ENCODE measurements at regions not wholly inside any gene's neighbourhood (a gene's known extent, or its start where the extent isn't known, plus 50 kb on each side); places are given as distances from the start of the nearest gene placed in this dataset.
A peak's percentile ranks its signal among the peaks of the same experiment; 100 is the strongest.

DNA sequence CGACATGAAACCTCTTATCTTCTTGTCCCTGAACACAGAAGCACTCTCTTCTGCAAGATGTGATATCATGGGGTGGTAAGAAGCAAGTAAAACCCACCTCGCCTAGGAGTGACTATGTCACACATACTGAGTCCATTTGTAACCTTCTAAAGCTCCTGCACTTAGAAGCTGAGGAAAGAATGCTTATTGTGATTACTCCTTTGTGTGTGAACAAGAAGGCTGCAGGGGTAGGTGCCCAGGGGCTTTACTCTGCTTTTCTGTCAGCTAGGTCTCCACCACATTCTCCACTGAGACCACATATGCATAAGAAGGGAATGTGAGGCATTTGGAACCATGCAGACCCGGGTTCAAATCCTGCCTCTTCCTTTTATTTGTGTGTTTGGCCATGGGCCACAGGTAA lies 144.3 kb downstream of the DMRTA2 start:
- no peak for TF ChIP-seq CTCF (IDR thresholded peaks at IDR 0.05)
- DNase-seq, result no peak
- no peak overlapping the region for H3K4me3 ChIP-seq

GRCh38 chr1:50278410-50278809 lies 144.8 kb downstream of the DMRTA2 start:
- H3K9me3 ChIP-seq, result no peaks in the 10 kb centered on the region
- TF ChIP-seq CTCF (IDR thresholded peaks at IDR 0.05), result no peak
- no peak for DNase-seq
- no peaks in the 10 kb centered on the region for H3K4me1 ChIP-seq
- no peak overlapping the region for H3K4me3 ChIP-seq
- intact Hi-C loops (cut with DNase I; ENCODE audit: low total_unique reads), result no loop called here
- no peak overlapping the region for H3K27ac ChIP-seq
- no peaks in the 10 kb centered on the region for H3K36me3 ChIP-seq
- H3K27me3 ChIP-seq, result peaks cover 0 to 35% of the 10 kb centered on the region in 2 donors

More for the DNA sequence above, 144.3 kb downstream of the DMRTA2 start:
- no peaks in the 10 kb centered on the region for H3K36me3 ChIP-seq
- peaks cover 0 to 35% of the 10 kb centered on the region in 2 donors for H3K27me3 ChIP-seq
- no peaks in the 10 kb centered on the region for H3K9me3 ChIP-seq
- no peaks in the 10 kb centered on the region for H3K4me1 ChIP-seq
- intact Hi-C loops (cut with DNase I; ENCODE audit: low total_unique reads), result no loop called here
- no peak overlapping the region for H3K27ac ChIP-seq

DNA sequence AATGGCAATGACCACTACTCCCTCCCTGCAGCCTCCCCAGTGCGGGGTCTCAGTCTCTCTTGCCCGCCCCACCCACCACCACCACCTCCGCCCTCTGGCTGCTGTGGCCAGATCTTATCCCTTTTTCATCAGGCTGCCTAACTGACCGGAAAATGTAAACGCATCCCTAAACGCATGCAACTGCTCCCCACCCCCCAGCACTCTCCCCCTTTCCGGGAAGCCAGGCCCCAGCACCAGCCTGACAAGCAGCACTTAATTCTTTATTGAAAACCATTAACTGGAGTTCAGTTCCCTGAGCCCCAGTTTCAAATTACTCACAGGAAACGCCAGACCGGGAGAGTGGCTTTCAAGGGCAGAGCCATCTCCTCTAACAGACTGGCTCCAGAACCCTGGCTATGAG lies 147.7 kb downstream of the DMRTA2 start:
- Histone ChIP-seq H3K27me3 (peaks cover 0 to 32% of the 10 kb centered on the region in 2 donors), H3K36me3 (no peaks in the 10 kb centered on the region), H3K4me1 (no peaks in the 10 kb centered on the region), H3K4me3 (no peak overlapping the region), H3K27ac (no peak overlapping the region), H3K9me3 (no peaks in the 10 kb centered on the region)
- intact Hi-C loops (cut with DNase I; ENCODE audit: low total_unique reads), result no loop called here
- no peak for TF ChIP-seq CTCF (IDR thresholded peaks at IDR 0.05)
- no peak for DNase-seq

- Histone ChIP-seq H3K9me3 (no peaks in the 10 kb centered on the region), H3K36me3 (no peaks in the 10 kb centered on the region), H3K27ac (no peak overlapping the region), H3K27me3 (peaks cover 0 to 22% of the 10 kb centered on the region in 2 donors), H3K4me1 (no peaks in the 10 kb centered on the region), H3K4me3 (no peak overlapping the region)
- DNase-seq, result no peak
- intact Hi-C loops (cut with DNase I; ENCODE audit: low total_unique reads), result no loop called here
- TF ChIP-seq CTCF (IDR thresholded peaks at IDR 0.05), result no peak
Observed at GRCh38 chr1:50272912-50273311, 150.3 kb downstream of the DMRTA2 start.

- Histone ChIP-seq H3K4me1 (no peaks in the 10 kb centered on the region), H3K4me3 (no peak overlapping the region), H3K27me3 (peaks cover 0 to 14% of the 10 kb centered on the region in 2 donors), H3K36me3 (no peaks in the 10 kb centered on the region), H3K9me3 (no peaks in the 10 kb centered on the region), H3K27ac (no peak overlapping the region)
- DNase-seq, result no peak
- peak in 1 of 2 experiments; percentile 16 for TF ChIP-seq CTCF (IDR thresholded peaks at IDR 0.05)
- intact Hi-C loops (cut with DNase I; ENCODE audit: low total_unique reads), result no loop called here
Observed at GRCh38 chr1:50271968-50272578, 151.2 kb downstream of the DMRTA2 start.

DNA sequence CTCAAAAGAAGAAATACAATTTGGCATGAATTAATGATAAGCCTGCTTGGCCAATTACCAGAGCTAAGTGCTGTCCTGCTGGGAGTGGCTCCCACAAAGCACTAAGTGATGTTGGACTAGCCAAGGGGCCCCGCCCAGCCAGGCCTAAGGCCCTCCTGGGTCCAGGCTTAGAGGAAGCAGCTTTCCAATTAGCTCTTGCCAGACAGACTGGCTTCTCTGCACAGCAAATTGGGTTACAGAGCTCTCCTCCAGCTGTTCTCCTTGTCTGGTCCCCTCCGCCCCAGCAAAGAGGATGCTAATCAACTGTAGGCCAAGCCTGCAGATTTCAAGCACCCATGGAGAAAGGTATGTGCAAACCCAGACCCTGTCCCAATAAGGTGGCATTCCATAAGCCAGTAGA lies 151.9 kb downstream of the DMRTA2 start:
- H3K36me3 ChIP-seq, result no peaks in the 10 kb centered on the region
- DNase-seq, result no peak
- no peak for TF ChIP-seq CTCF (IDR thresholded peaks at IDR 0.05)
- intact Hi-C loops (cut with DNase I; ENCODE audit: low total_unique reads), result no loop called here
- no peaks in the 10 kb centered on the region for H3K9me3 ChIP-seq
- no peak overlapping the region for H3K4me3 ChIP-seq
- H3K27ac ChIP-seq, result no peak overlapping the region
- H3K27me3 ChIP-seq, result peaks cover 0 to 11% of the 10 kb centered on the region in 2 donors
- H3K4me1 ChIP-seq, result no peaks in the 10 kb centered on the region

Measured in tibial artery (tissue), 4 donors.